HCT116 (cell line): ENCODE measurements at regions not wholly inside any gene's neighbourhood (a gene's known extent, or its start where the extent isn't known, plus 50 kb on each side); places are given as distances from the start of the nearest gene placed in this dataset.
A peak's percentile ranks its signal among the peaks of the same experiment; 100 is the strongest.

Experiments
- ATAC-seq: fragments of 200-7000 bp; cut with Tn5 transposase; 2 replicates; pipeline ENCODE4 v1.9.1; 2020; ENCODE audit warnings: mild to moderate bottlenecking, moderate library complexity
- BruUV-seq: library from RNA; stranded (reverse); fragments of 400-500 nt; replicated peaks from 2 replicates; lab custom pipeline; 2021; lab: Mats Ljungman, UMichigan
- CTCF ChIA-PET: fragments of 300-600 bp; sonication (Branson Sonifier 250); formaldehyde crosslinking; loops from one replicate; lab custom pipeline; 2021; ENCODE audit warnings: antibody characterized with exemption; lab: Charles Lee
- POLR2A ChIA-PET: fragments of 300-600, 350-600 bp; sonication (Branson Sonifier 250); formaldehyde crosslinking; loops from one replicate; lab custom pipeline; 2021; ENCODE audit warnings: antibody characterized with exemption; lab: Charles Lee
- RAD21 ChIA-PET, 2 experiments: fragments of 300-600 bp; sonication (Branson Sonifier 250); formaldehyde crosslinking; loops; one replicate each; lab custom pipeline; 2023; ENCODE audit warnings: low total read pairs in 2 of 2; ENCODE audit not compliant: uncharacterized antibody in 2 of 2, unreplicated experiment in 2 of 2, low non-redundant PET in 1 of 2; lab: Charles Lee
- DNase-seq: peaks from one replicate; pipeline ENCODE4 v3.0.0-alpha.2; 2010; ENCODE audit warnings: low read depth, low spot score
- H2AFZ ChIP-seq: fragments of 200-600 bp; shearing (Covaris generic), sonication (generic); 2 replicates; pipeline ENCODE4 v1.6.1; 2017; ENCODE audit warnings: low read depth, mixed run types, mixed read lengths, antibody characterized with exemption, low read length; ENCODE audit not compliant: poor library complexity, severe bottlenecking
- H3K27ac ChIP-seq: 2 replicates; pipeline ENCODE4 v1.5.1; 2012; ENCODE audit warnings: low read depth, low read length
- H3K27me3 ChIP-seq: fragments of 200-600 bp; sonication (generic); 2 replicates; pipeline ENCODE4 v1.6.1; 2016; ENCODE audit warnings: mixed run types, low read length, mixed read lengths; ENCODE audit not compliant: insufficient read depth
- H3K36me3 ChIP-seq, 2 experiments: fragments of 200-500 bp in 1 of 2; fragments of 200-600 bp in 1 of 2; sonication (Bioruptor generic) in 1 of 2; sonication (generic) in 1 of 2; 2 replicates each; pipeline versions ENCODE4 v1.5.1 to v1.6.1; 2014 to 2016; ENCODE audit warnings: low read length in 2 of 2, inconsistent platforms in 1 of 2, mixed read lengths in 1 of 2, mixed run types in 1 of 2; ENCODE audit not compliant: insufficient read depth in 2 of 2, control insufficient read depth in 1 of 2
- H3K4me1 ChIP-seq, 2 experiments: fragments of 200-600 bp in 1 of 2; sonication (generic) in 1 of 2; 2 replicates each; pipeline versions ENCODE4 v1.5.1 to v1.6.1; 2012 to 2017; ENCODE audit warnings: low read length in 2 of 2, inconsistent platforms in 1 of 2, mild to moderate bottlenecking in 1 of 2, mixed read lengths in 1 of 2, mixed run types in 1 of 2, moderate library complexity in 1 of 2; ENCODE audit not compliant: insufficient read depth in 2 of 2, control insufficient read depth in 1 of 2
- H3K4me2 ChIP-seq: fragments of 200-600 bp; sonication (generic); 2 replicates; pipeline ENCODE4 v1.6.1; 2017; ENCODE audit warnings: mixed run types, low read length, mixed read lengths
- H3K4me3 ChIP-seq, 2 experiments: fragments of 200-600 bp in 1 of 2; sonication (generic) in 1 of 2; replicated peaks in 1 of 2; 2 replicates each; pipeline ENCODE4 v1.5.1; 2011 to 2016; ENCODE audit warnings: low read length in 2 of 2, control low read depth in 1 of 2, low read depth in 1 of 2, mild to moderate bottlenecking in 1 of 2, mixed read lengths in 1 of 2, mixed run types in 1 of 2
- H3K79me2 ChIP-seq: fragments of 200-600 bp; sonication (generic); 2 replicates; pipeline ENCODE4 v1.6.1; 2017; ENCODE audit warnings: mild to moderate bottlenecking, mixed run types, low read length, moderate library complexity, mixed read lengths; ENCODE audit not compliant: insufficient read depth
- H3K9ac ChIP-seq: fragments of 200-600 bp; sonication (generic); 2 replicates; pipeline ENCODE4 v1.6.1; 2016; ENCODE audit warnings: low read length, mixed read lengths
- H3K9me2 ChIP-seq: fragments of 200-600 bp; sonication (generic), shearing (Covaris generic); 2 replicates; pipeline ENCODE4 v1.6.1; 2017; ENCODE audit warnings: mixed run types, mild to moderate bottlenecking, moderate library complexity; ENCODE audit not compliant: insufficient read depth
- H3K9me3 ChIP-seq, 2 experiments: fragments of 200-500 bp in 1 of 2; fragments of 200-600 bp in 1 of 2; sonication (Bioruptor generic) in 1 of 2; sonication (generic) in 1 of 2; 2 replicates each; pipeline ENCODE4 v1.6.1; 2014 to 2017; ENCODE audit warnings: low read length in 2 of 2, mixed read lengths in 2 of 2, inconsistent platforms in 1 of 2, low read depth in 1 of 2, mild to moderate bottlenecking in 1 of 2, mixed run types in 1 of 2, moderate library complexity in 1 of 2; ENCODE audit not compliant: control insufficient read depth in 1 of 2, insufficient read depth in 1 of 2
- H4K20me1 ChIP-seq: fragments of 200-600 bp; sonication (generic), shearing (Covaris generic); 2 replicates; pipeline ENCODE4 v1.6.1; 2017; ENCODE audit warnings: mixed run types, mild to moderate bottlenecking, moderate library complexity; ENCODE audit not compliant: insufficient read depth
- CBX3 ChIP-seq: IDR thresholded peaks from 2 replicates; pipeline ENCODE4 v1.6.1; 2012; ENCODE audit warnings: low read depth
- FOSL1 ChIP-seq: IDR thresholded peaks from 2 replicates; pipeline ENCODE4 v1.6.1; 2012; ENCODE audit warnings: low read depth
- JUND ChIP-seq: IDR thresholded peaks from 2 replicates; pipeline ENCODE4 v1.6.1; 2012
- SP1 ChIP-seq: IDR thresholded peaks from 2 replicates; pipeline ENCODE4 v1.6.1; 2012; ENCODE audit warnings: low read depth
- SRF ChIP-seq: IDR thresholded peaks from 2 replicates; pipeline ENCODE4 v1.6.1; 2012; ENCODE audit warnings: low read depth
- ZNF274 ChIP-seq: fragments of 200-500 bp; sonication (Bioruptor generic); IDR thresholded peaks from 2 replicates; pipeline ENCODE4 v1.6.1; 2014; ENCODE audit warnings: mild to moderate bottlenecking, low read depth, low read length, inconsistent platforms
- intact Hi-C: fragments of 100-400 bp; cut with micrococcal nuclease; formaldehyde crosslinking; loops from 2 replicates; pipeline ENCODE4 v1.10.0; 2022
- TF ChIP-seq, protein P1 (sequence below): IDR thresholded peaks from 2 replicates; pipeline ENCODE4 v1.6.1; 2011; ENCODE audit warnings: mild to moderate bottlenecking, low read length, moderate library complexity; ENCODE audit not compliant: insufficient replicate concordance; ENCODE audit errors: extremely low read depth
- TF ChIP-seq, protein P2 (sequence below), 3 experiments: fragments of 200-600 bp in 1 of 3; sonication (generic) in 1 of 3; IDR thresholded peaks in 2 of 3; conservative IDR thresholded peaks in 1 of 3; 2 replicates each; pipeline ENCODE4 v1.5.1; 2012 to 2017; ENCODE audit warnings: low read depth in 2 of 3, low read length in 2 of 3, antibody characterized with exemption in 1 of 3, borderline replicate concordance in 1 of 3, control low read depth in 1 of 3, mild to moderate bottlenecking in 1 of 3, mixed read lengths in 1 of 3, mixed run types in 1 of 3, moderate library complexity in 1 of 3; ENCODE audit not compliant: insufficient read depth in 1 of 3

DNA sequence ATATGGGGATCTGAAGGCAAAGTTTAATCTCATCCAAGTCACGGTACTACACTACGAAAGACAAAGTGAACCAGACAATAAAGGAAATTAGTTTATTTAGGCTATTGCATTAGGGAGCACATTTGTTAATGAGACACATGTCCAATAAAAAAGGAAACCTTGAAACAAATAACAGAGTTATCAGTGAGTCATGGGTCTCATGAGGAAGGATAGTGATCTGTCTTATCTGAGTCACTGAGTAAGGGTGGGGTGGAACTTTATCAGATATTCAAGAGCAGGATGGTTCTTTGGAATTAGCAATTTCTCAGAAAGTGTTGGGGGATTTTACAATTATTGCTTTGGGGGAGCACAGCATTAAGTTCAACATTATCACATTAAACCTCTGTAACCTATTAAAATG is 188.9 kb upstream of the IL1RAPL1 start:
- Histone ChIP-seq H3K9me3 (no peaks in the 10 kb centered on the region), H3K27ac (no peak overlapping the region), H3K9ac (no peak overlapping the region), H3K27me3 (no peaks in the 10 kb centered on the region), H3K4me2 (peak overlapping the region; percentile 50), H3K79me2 (no peaks in the 10 kb centered on the region)
- no TSS peak for BruUV-seq
- ChIA-PET POLR2A (no interaction called here), RAD21 (no interaction called here), CTCF (no interaction called here)
- DNase-seq (peak; percentile 13), ATAC-seq (peak; percentile 66)
- intact Hi-C loops, result no loop called here
- TF ChIP-seq CBX3, result 0 out of 2 replicates have a peak, but pooled peaks have one; percentile 19
- TF ChIP-seq SP1, result peak; percentile 36; the same call in 1 of the 2 replicates
- TF ChIP-seq SRF, result no peak
- TF ChIP-seq JUND, result peak; percentile 40; the same call in 1 of the 2 replicates
- peak; percentile 54; the same call in 1 of the 2 replicates for TF ChIP-seq FOSL1
- TF ChIP-seq, all 23 proteins: peak for 4
- peak overlapping the region; percentile 74 for H2AFZ ChIP-seq
- peaks cover 0 to 10% of the 10 kb centered on the region in 2 experiments; a peak in 2 of 4 replicates for H3K4me1 ChIP-seq
- no peaks in the 10 kb centered on the region for H3K9me2 ChIP-seq
- no peak overlapping the region for H3K4me3 ChIP-seq
- no peaks in the 10 kb centered on the region for H3K36me3 ChIP-seq
- no peaks in the 10 kb centered on the region for H4K20me1 ChIP-seq

DNA sequence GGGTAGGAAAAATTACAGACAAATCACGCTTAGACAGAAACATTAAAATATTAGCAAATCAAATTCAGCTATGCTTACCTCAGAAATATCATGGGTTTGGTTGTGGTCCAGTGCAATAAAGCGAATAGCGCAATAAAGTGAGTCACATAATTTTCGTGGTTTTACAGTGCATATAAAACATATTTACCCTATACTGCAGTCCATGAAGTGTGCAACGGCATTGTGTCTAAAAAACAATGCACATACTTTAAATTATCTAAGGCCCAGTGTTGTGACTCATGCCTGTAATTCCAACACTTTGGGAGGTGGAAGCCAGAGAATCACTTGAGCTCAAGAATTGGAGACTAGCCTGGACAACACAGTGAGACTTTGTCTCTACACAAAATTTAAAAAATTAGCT is 195.7 kb upstream of the IL1RAPL1 start:
- H3K27me3 ChIP-seq, result no peaks in the 10 kb centered on the region
- no peaks in the 10 kb centered on the region for H3K9me2 ChIP-seq
- ChIA-PET POLR2A (no interaction called here), RAD21 (no interaction called here), CTCF (no interaction called here)
- no peak overlapping the region for H3K9ac ChIP-seq
- ATAC-seq, result peak; percentile 62
- intact Hi-C loops, result no loop called here
- H3K79me2 ChIP-seq, result no peaks in the 10 kb centered on the region
- H3K4me2 ChIP-seq, result no peak overlapping the region
- H3K4me1 ChIP-seq, result 0 out of 4 replicates have a peak, but pooled peaks cover 0 to 3% of the 10 kb centered on the region in 2 experiments
- H3K36me3 ChIP-seq, result no peaks in the 10 kb centered on the region
- no peak overlapping the region for H3K27ac ChIP-seq
- no peak for DNase-seq
- TF ChIP-seq, protein P1, sequence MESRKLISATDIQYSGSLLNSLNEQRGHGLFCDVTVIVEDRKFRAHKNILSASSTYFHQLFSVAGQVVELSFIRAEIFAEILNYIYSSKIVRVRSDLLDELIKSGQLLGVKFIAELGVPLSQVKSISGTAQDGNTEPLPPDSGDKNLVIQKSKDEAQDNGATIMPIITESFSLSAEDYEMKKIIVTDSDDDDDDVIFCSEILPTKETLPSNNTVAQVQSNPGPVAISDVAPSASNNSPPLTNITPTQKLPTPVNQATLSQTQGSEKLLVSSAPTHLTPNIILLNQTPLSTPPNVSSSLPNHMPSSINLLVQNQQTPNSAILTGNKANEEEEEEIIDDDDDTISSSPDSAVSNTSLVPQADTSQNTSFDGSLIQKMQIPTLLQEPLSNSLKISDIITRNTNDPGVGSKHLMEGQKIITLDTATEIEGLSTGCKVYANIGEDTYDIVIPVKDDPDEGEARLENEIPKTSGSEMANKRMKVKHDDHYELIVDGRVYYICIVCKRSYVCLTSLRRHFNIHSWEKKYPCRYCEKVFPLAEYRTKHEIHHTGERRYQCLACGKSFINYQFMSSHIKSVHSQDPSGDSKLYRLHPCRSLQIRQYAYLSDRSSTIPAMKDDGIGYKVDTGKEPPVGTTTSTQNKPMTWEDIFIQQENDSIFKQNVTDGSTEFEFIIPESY, result no peak
- no peak for TF ChIP-seq ZNF274
- TF ChIP-seq, protein P2, sequence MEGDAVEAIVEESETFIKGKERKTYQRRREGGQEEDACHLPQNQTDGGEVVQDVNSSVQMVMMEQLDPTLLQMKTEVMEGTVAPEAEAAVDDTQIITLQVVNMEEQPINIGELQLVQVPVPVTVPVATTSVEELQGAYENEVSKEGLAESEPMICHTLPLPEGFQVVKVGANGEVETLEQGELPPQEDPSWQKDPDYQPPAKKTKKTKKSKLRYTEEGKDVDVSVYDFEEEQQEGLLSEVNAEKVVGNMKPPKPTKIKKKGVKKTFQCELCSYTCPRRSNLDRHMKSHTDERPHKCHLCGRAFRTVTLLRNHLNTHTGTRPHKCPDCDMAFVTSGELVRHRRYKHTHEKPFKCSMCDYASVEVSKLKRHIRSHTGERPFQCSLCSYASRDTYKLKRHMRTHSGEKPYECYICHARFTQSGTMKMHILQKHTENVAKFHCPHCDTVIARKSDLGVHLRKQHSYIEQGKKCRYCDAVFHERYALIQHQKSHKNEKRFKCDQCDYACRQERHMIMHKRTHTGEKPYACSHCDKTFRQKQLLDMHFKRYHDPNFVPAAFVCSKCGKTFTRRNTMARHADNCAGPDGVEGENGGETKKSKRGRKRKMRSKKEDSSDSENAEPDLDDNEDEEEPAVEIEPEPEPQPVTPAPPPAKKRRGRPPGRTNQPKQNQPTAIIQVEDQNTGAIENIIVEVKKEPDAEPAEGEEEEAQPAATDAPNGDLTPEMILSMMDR (IDR thresholded peaks at IDR 0.05 in 2 of 3, conservative IDR thresholded peaks at IDR 0.05 in 1 of 3; ENCODE audit: borderline replicate concordance in 1 of 3, insufficient read depth in 1 of 3, low read depth in 2 of 3, low read length in 2 of 3), result no peak
- no peaks in the 10 kb centered on the region for H3K9me3 ChIP-seq
- no TSS peak for BruUV-seq
- H3K4me3 ChIP-seq, result no peak overlapping the region
- no peaks in the 10 kb centered on the region for H4K20me1 ChIP-seq
- H2AFZ ChIP-seq, result no peak overlapping the region
